SK-N-SH treated with all-trans-retinoic acid at 6 μM for 48 hours (cell line): ENCODE measurements at regions not wholly inside any gene's neighbourhood (a gene's known extent, or its start where the extent isn't known, plus 50 kb on each side); places are given as distances from the start of the nearest gene placed in this dataset.

Experiments used
- ATAC-seq: fragments of 200-7000 bp; cut with Tn5 transposase; 3 replicates; pipeline ENCODE4 v1.9.1; 2020; ENCODE audit warnings: mild to moderate bottlenecking, moderate library complexity
- ARNTL ChIP-seq: fragments of 450-650 bp; formaldehyde crosslinking; IDR thresholded peaks from 2 replicates; pipeline ENCODE4 v1.5.0; 2020; ENCODE audit warnings: low read depth, mild to moderate bottlenecking, moderate library complexity, borderline replicate concordance
- BACH2 ChIP-seq: fragments of 250-450 bp; sonication (Bioruptor Pico); IDR thresholded peaks from 2 replicates; pipeline ENCODE4 v1.9.0; 2021; ENCODE audit warnings: mild to moderate bottlenecking, borderline replicate concordance
- ESRRG ChIP-seq: fragments of 250-450 bp; sonication (Bioruptor Pico); IDR thresholded peaks from 2 replicates; pipeline ENCODE4 v1.6.1; 2021; ENCODE audit warnings: mild to moderate bottlenecking
- GLIS3 ChIP-seq: fragments of 250-450 bp; sonication (Bioruptor Pico); IDR thresholded peaks from 2 replicates; pipeline ENCODE4 v1.5.0; 2020; ENCODE audit warnings: mild to moderate bottlenecking, moderate library complexity
- ISL1 ChIP-seq: fragments of 250-450 bp; sonication (Bioruptor Pico); IDR thresholded peaks from 2 replicates; pipeline ENCODE4 v2.1.2; 2022; ENCODE audit warnings: mild to moderate bottlenecking, moderate library complexity
- RARB ChIP-seq: fragments of 250-450 bp; sonication (Bioruptor Pico); IDR thresholded peaks from 2 replicates; pipeline ENCODE4 v1.8.0; 2021; ENCODE audit warnings: mild to moderate bottlenecking, moderate library complexity
- SNAI2 ChIP-seq: fragments of 250-450 bp; sonication (Bioruptor Pico); IDR thresholded peaks from 2 replicates; pipeline ENCODE4 v1.5.0; 2020; ENCODE audit warnings: mild to moderate bottlenecking, moderate library complexity
- TCF4 ChIP-seq: fragments of 250-450 bp; sonication (Bioruptor Pico); IDR thresholded peaks from 2 replicates; pipeline ENCODE4 v1.8.0; 2021; ENCODE audit warnings: mild to moderate bottlenecking, moderate library complexity, borderline replicate concordance
- TOX ChIP-seq: fragments of 250-450 bp; sonication (Bioruptor Pico); IDR thresholded peaks from 2 replicates; pipeline ENCODE4 v1.8.0; 2021; ENCODE audit warnings: mild to moderate bottlenecking, moderate library complexity, borderline replicate concordance
- ZC3H10 ChIP-seq: fragments of 250-450 bp; sonication (Bioruptor Pico); IDR thresholded peaks from 2 replicates; pipeline ENCODE4 v1.5.1; 2021; ENCODE audit warnings: mild to moderate bottlenecking, moderate library complexity
- ZFP30 ChIP-seq: fragments of 450-650 bp; formaldehyde crosslinking; IDR thresholded peaks from 2 replicates; pipeline ENCODE4 v1.5.0; 2022; ENCODE audit warnings: mild to moderate bottlenecking, moderate library complexity
- ZNF565 ChIP-seq: fragments of 450-650 bp; formaldehyde crosslinking; conservative IDR thresholded peaks from 2 replicates; pipeline ENCODE4 v1.5.0; 2020; ENCODE audit warnings: low read depth, mild to moderate bottlenecking, moderate library complexity
- ZNF70 ChIP-seq: fragments of 450-650 bp; formaldehyde crosslinking; IDR thresholded peaks from 2 replicates; pipeline ENCODE4 v1.5.0; 2020; ENCODE audit warnings: mild to moderate bottlenecking, moderate library complexity
- ZNF8 ChIP-seq: fragments of 450-650 bp; formaldehyde crosslinking; IDR thresholded peaks from 2 replicates; pipeline ENCODE4 v1.5.0; 2020; ENCODE audit warnings: mild to moderate bottlenecking, moderate library complexity
- TF ChIP-seq, protein P1 (sequence below): fragments of 250-450 bp; sonication (Bioruptor Pico); IDR thresholded peaks from 2 replicates; pipeline ENCODE4 v1.8.0; 2020; ENCODE audit warnings: mild to moderate bottlenecking, moderate library complexity, borderline replicate concordance
- TF ChIP-seq, protein P2 (sequence below): fragments of 250-450 bp; sonication (Bioruptor Pico); IDR thresholded peaks from 2 replicates; pipeline ENCODE4 v1.5.0; 2020; ENCODE audit warnings: mild to moderate bottlenecking, moderate library complexity
- TF ChIP-seq, protein P3 (sequence below): fragments of 250-450 bp; sonication (Bioruptor Pico); IDR thresholded peaks from 2 replicates; pipeline ENCODE4 v1.5.1; 2020; ENCODE audit warnings: low read depth, mild to moderate bottlenecking, moderate library complexity
- TF ChIP-seq, protein P4 (sequence below): fragments of 250-450 bp; sonication (Bioruptor Pico); IDR thresholded peaks from 2 replicates; pipeline ENCODE4 v1.8.0; 2021; ENCODE audit warnings: low read depth, mild to moderate bottlenecking, moderate library complexity, borderline replicate concordance

DNA sequence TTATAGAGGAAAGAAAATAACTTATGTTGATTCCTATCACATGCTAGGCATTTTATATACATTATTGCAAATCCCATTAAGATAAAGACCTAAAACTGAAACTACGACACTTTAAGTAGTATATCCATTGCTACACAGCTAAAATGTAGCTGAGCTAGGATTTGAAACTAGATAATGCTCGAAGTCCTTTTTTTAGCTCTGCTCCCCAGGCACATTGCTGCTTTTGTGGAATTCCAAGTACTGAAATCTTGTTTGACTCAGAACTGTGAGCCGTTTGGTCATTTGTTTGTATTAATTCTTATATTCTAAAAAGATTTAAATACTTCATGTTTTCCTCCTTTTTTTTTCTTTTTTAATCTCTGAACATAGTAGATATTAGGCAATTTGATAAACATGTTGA is 644.8 kb downstream of the HACE1 start (continued):
- TF ChIP-seq, protein P1, sequence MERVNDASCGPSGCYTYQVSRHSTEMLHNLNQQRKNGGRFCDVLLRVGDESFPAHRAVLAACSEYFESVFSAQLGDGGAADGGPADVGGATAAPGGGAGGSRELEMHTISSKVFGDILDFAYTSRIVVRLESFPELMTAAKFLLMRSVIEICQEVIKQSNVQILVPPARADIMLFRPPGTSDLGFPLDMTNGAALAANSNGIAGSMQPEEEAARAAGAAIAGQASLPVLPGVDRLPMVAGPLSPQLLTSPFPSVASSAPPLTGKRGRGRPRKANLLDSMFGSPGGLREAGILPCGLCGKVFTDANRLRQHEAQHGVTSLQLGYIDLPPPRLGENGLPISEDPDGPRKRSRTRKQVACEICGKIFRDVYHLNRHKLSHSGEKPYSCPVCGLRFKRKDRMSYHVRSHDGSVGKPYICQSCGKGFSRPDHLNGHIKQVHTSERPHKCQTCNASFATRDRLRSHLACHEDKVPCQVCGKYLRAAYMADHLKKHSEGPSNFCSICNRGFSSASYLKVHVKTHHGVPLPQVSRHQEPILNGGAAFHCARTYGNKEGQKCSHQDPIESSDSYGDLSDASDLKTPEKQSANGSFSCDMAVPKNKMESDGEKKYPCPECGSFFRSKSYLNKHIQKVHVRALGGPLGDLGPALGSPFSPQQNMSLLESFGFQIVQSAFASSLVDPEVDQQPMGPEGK, result no peak
- TF ChIP-seq TOX (CRISPR knock-in tag), result no peak
- no peak for TF ChIP-seq TCF4 (CRISPR knock-in tag)
- no peak for TF ChIP-seq GLIS3 (CRISPR knock-in tag)
- TF ChIP-seq ZNF8 (CRISPR knock-in tag), result no peak
- TF ChIP-seq, all 23 proteins: peak for 0

DNA sequence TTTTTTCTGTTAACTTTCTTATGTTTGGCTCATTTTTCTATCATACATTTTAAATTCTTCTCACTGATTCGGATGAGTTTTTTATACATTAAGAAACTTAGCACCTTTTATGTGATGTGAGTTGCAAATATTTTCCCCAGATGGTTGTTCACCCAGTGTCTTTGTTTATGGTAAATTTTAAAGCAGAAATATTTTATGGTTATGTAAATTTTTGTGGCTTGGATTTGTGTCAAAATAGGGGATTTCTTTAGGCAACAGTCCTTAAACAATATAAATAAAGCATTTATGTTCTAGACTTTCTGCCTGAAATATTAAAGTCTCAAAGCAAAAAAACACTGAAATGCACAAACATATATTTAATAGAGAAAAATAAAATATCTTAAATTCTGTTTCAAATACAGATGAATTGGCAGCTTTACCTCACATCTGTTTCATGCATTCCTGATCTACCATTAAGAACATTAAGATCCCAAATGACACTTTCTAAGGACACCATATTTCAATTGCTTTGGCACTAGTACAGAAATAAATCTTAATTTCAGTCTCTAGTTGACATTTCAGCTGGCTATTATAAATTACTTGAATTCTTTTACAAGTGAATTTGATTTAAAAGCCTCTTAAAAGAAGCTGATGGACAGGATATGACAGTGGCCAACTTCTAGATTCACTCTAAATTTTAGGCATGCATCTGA is 646.6 kb downstream of the HACE1 start:
- ATAC-seq, result no peak
- no peak for TF ChIP-seq ZC3H10 (CRISPR knock-in tag)
- TF ChIP-seq GLIS3 (CRISPR knock-in tag), result peak; percentile 48; the same call in 1 of the 2 replicates
- TF ChIP-seq, protein P2, sequence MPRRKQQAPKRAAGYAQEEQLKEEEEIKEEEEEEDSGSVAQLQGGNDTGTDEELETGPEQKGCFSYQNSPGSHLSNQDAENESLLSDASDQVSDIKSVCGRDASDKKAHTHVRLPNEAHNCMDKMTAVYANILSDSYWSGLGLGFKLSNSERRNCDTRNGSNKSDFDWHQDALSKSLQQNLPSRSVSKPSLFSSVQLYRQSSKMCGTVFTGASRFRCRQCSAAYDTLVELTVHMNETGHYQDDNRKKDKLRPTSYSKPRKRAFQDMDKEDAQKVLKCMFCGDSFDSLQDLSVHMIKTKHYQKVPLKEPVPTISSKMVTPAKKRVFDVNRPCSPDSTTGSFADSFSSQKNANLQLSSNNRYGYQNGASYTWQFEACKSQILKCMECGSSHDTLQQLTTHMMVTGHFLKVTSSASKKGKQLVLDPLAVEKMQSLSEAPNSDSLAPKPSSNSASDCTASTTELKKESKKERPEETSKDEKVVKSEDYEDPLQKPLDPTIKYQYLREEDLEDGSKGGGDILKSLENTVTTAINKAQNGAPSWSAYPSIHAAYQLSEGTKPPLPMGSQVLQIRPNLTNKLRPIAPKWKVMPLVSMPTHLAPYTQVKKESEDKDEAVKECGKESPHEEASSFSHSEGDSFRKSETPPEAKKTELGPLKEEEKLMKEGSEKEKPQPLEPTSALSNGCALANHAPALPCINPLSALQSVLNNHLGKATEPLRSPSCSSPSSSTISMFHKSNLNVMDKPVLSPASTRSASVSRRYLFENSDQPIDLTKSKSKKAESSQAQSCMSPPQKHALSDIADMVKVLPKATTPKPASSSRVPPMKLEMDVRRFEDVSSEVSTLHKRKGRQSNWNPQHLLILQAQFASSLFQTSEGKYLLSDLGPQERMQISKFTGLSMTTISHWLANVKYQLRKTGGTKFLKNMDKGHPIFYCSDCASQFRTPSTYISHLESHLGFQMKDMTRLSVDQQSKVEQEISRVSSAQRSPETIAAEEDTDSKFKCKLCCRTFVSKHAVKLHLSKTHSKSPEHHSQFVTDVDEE (CRISPR knock-in tag), result peak; percentile 50; the same call in 1 of the 2 replicates
- TF ChIP-seq, protein P3, sequence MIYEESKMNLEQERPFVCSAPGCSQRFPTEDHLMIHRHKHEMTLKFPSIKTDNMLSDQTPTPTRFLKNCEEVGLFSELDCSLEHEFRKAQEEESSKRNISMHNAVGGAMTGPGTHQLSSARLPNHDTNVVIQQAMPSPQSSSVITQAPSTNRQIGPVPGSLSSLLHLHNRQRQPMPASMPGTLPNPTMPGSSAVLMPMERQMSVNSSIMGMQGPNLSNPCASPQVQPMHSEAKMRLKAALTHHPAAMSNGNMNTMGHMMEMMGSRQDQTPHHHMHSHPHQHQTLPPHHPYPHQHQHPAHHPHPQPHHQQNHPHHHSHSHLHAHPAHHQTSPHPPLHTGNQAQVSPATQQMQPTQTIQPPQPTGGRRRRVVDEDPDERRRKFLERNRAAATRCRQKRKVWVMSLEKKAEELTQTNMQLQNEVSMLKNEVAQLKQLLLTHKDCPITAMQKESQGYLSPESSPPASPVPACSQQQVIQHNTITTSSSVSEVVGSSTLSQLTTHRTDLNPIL (CRISPR knock-in tag), result peak; percentile 59; the same call in 1 of the 2 replicates
- no peak for TF ChIP-seq TCF4 (CRISPR knock-in tag)
- TF ChIP-seq TOX (CRISPR knock-in tag), result no peak
- TF ChIP-seq ESRRG (CRISPR knock-in tag), result 0 out of 2 replicates have a peak, but pooled peaks have one; percentile 43
- TF ChIP-seq, protein P1, result peak; percentile 51; the same call in 1 of the 2 replicates
- TF ChIP-seq ZNF565 (CRISPR knock-in tag), result no peak
- TF ChIP-seq ISL1, result peak; percentile 98

DNA sequence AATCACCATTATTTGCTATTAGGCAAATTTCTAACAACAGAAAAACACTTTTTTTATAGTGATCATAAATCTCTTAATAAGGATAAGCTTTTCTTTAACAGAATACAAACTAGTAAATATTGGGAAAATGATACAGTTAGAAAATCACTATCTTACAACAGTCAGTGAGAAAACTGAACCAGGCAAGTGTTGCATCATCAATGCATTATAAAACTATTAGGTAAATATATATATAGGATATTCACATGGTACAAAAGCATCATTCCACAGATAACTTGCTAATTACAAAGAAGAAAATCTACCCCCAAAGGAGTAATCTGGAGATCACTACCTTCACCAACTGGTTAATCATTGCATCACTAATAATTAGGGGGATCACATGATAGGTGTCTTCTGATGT is 652.1 kb downstream of the HACE1 start:
- TF ChIP-seq ZNF70 (CRISPR knock-in tag) (no peak), TOX (CRISPR knock-in tag) (no peak), ISL1 (no peak), RARB (CRISPR knock-in tag) (no peak), SNAI2 (CRISPR knock-in tag) (no peak), BACH2 (no peak), ARNTL (no peak), ZNF565 (CRISPR knock-in tag) (no peak), ZNF8 (CRISPR knock-in tag) (no peak), ZC3H10 (CRISPR knock-in tag) (no peak), ZFP30 (no peak)
- TF ChIP-seq, protein P4, sequence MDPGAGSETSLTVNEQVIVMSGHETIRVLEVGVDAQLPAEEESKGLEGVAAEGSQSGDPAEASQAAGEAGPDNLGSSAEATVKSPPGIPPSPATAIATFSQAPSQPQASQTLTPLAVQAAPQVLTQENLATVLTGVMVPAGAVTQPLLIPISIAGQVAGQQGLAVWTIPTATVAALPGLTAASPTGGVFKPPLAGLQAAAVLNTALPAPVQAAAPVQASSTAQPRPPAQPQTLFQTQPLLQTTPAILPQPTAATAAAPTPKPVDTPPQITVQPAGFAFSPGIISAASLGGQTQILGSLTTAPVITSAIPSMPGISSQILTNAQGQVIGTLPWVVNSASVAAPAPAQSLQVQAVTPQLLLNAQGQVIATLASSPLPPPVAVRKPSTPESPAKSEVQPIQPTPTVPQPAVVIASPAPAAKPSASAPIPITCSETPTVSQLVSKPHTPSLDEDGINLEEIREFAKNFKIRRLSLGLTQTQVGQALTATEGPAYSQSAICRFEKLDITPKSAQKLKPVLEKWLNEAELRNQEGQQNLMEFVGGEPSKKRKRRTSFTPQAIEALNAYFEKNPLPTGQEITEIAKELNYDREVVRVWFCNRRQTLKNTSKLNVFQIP, result no peak
- TF ChIP-seq, protein P2 (CRISPR knock-in tag), result no peak
- TF ChIP-seq, all 23 proteins: peak for 0
- no peak for ATAC-seq
